ENCODE measurements at regions not wholly inside any gene's neighbourhood (a gene's known extent, or its start where the extent isn't known, plus 50 kb on each side); places are given as distances from the start of the nearest gene placed in this dataset.

DNA sequence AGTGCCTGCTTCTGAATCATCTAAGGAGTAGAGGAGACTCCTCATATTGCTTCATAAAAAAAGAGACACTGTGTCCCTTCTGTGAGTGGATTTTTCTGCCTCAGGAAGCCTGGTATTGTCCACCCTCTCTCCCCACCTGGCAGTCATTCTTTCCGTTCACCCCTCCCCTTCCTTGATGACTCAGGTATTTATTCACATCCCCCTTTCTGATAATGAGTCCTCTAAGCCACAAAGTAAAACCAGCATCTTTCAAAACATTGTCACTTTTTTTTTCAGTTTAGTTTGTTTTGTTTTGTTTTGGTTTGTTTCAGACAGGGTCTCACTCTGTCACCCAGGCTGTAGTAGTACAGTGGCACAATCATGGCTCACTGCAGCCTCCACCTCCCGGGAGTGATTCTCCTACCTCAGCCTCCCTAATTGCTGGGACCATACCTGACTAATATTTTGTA, 65.2 kb upstream of the UBE2E1 start:
- Histone ChIP-seq H3K4me3 (ENCODE audit: low read length) (no peak overlapping the region), H3K9me3 (ENCODE audit: low read depth, low read length) (no peaks in the 10 kb centered on the region), H3K4me1 (ENCODE audit: insufficient read depth, low read length) (peaks cover 17% of the 10 kb centered on the region), H3K27me3 (ENCODE audit: insufficient read depth, low read length) (no peaks in the 10 kb centered on the region)

DNA sequence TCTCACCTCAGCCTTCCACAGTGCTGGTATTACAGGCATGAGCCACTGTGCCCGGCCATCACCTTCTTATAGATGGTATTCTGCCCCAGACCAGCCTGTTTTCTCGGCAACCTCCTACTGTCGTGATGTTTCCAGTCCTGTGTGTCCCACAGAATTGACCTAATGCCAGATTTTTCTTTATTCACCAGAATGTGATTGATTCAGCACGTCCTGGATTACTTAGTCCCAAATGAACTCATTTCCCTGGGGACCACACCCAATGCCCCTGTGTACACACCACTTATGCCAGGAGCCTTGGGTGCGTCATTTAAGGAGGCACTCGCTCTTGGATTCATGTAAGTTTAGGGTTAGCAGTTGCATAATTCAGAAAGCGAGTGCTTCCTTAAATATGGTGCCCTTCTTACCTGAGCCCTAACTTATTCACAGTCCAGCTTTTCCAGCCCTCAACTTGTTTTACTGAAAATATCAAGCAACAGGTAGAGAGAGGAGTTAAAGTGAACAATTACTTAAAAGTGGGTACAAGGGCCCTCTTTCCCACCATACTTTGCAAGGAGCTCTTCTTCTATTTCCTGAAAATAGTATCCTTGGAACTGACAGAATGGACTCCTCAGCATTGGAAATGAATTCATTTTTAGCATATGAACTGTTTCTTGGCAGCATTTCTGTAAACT, 64.6 kb upstream of the UBE2E1 start:
- Histone ChIP-seq H3K4me3 (ENCODE audit: low read length) (no peak overlapping the region), H3K4me1 (ENCODE audit: insufficient read depth, low read length) (peaks cover 24% of the 10 kb centered on the region), H3K27me3 (ENCODE audit: insufficient read depth, low read length) (no peaks in the 10 kb centered on the region), H3K9me3 (ENCODE audit: low read depth, low read length) (no peaks in the 10 kb centered on the region)

DNA sequence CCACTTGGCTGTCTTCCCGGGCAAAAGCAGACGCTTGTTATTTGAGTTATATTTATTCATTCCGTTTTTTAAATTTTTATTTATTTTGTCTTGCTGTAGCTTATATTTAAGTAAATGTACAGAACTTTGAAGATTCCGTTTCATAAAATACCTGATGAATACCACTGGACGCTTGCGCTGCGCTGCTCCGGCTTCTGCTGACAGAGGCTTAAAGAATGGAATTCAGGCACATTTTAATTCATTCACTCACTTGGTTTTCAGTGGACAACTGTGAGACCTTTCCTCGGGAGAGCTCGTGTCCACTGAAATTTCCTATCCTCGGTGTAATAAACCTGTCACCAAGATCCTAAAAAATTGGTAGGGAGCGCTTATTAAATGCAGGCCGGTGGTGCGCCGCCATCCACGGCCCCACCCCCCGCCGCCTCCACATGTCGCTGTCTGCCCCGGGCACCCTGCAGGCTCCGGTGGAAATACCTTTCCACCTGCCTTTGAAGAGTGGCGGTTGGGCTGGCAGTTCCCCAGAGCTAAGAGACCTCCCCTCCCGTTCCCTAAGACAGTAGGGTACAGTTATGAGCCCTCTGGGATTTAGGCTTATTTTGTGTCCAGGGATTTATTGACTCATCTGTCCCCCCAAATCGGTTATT, 62.5 kb upstream of the UBE2E1 start:
- Histone ChIP-seq H3K4me3 (ENCODE audit: low read length) (no peak overlapping the region), H3K9me3 (ENCODE audit: low read depth, low read length) (no peaks in the 10 kb centered on the region), H3K4me1 (ENCODE audit: insufficient read depth, low read length) (peaks cover 43% of the 10 kb centered on the region), H3K27me3 (ENCODE audit: insufficient read depth, low read length) (no peaks in the 10 kb centered on the region)

DNA sequence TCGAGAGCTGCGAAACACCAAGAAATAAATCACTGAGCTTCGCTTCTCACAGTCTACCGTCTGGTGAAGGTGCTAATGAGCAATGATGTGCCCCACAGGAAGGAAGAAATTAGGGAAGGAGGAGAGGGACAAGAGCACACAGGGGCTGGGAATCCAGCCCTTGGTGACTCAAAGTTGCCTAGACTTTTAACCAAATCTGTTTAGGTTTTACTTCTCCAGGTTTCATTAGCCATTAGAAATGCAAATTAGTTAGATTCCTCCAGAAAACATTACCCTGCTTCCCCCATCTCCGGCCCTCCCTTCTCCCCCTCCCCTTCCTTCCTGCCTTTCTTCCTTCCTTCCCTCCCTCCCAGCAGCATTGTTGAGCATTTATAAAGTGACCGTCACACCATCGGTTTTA, 59.3 kb upstream of the UBE2E1 start:
- H3K9me3 ChIP-seq (ENCODE audit: low read depth, low read length): no peaks in the 10 kb centered on the region
- no peak overlapping the region for H3K4me3 ChIP-seq (ENCODE audit: low read length)
- H3K27me3 ChIP-seq (ENCODE audit: insufficient read depth, low read length): no peaks in the 10 kb centered on the region
- H3K4me1 ChIP-seq (ENCODE audit: insufficient read depth, low read length): peaks cover 54% of the 10 kb centered on the region

DNA sequence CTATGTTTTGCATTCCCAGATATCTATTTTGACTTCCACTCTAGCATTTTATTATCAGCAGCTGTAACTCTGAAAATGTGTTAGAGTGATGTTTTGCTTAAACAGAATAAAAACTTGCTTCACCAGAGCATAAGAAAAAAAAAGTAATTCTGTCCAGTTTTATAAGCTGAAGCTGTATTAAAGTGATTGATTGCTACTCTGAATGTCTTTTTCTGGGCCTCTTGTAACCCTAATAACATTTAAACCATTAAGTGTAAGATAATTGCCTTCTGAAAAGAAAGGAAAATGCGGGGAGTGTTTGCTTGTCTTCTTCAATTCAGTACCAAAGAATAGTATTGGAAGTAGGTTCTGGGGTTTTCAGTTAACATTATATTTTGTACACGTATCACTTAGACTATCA, 57.9 kb upstream of the UBE2E1 start:
- H3K4me3 ChIP-seq (ENCODE audit: low read length): no peak overlapping the region
- no peaks in the 10 kb centered on the region for H3K27me3 ChIP-seq (ENCODE audit: insufficient read depth, low read length)
- H3K9me3 ChIP-seq (ENCODE audit: low read depth, low read length): no peaks in the 10 kb centered on the region
- peaks cover 54% of the 10 kb centered on the region for H3K4me1 ChIP-seq (ENCODE audit: insufficient read depth, low read length)

DNA sequence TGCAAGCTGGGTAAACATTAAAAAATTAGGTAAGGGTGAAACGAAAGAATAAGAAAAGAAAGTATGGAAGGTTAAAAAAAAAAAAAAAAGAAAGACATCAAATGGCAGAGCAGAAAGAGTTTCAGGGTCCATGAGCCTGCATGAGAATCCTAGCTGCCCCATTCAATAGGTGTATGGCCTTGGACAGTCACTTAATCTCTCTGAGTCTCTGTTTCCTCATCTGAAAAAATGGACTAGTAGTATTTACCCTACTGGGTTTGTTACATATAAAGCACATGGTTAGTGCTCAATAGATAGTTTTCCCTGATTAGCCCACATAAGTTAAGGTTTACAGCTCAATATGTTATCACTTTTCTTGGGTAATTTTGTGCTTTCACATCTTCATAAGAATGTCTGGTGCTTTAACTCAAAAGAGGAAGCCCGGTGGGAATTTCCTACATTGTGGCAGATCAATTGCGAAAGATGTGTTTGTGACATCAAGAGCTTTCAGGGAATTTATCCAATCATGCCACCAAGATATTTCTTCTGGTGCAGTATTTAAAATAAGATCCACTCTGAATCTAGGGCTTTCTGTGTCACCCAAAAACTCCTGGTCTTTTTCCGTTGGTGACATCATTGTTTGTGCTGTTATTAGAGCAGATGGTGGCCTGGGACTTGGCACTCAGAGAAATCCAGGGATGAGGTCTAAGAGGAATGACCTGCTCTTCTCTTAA, 57.2 kb upstream of the UBE2E1 start:
- Histone ChIP-seq H3K4me3 (ENCODE audit: low read length) (no peak overlapping the region), H3K4me1 (ENCODE audit: insufficient read depth, low read length) (peaks cover 54% of the 10 kb centered on the region), H3K9me3 (ENCODE audit: low read depth, low read length) (no peaks in the 10 kb centered on the region), H3K27me3 (ENCODE audit: insufficient read depth, low read length) (no peaks in the 10 kb centered on the region)

DNA sequence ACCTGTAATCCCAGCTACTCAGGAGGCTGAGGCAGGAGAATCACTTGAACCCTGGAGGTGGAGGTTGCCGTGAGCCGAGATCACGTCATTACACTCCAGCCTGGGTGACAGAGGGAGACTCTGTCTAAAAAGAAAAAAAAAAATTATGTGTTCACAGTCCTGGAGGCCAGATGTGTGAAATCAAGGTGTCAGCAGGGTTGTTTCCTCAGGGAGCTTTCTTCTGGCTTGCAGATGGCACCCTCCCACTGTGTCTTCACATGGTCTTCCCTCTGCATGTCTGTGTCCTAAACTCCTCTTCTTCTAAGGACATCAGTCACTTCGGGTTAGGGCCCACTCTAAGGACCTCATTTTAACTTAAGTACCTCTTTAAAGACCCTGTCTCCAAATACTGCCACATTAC, 56.1 kb upstream of the UBE2E1 start:
- peaks cover 54% of the 10 kb centered on the region for H3K4me1 ChIP-seq (ENCODE audit: insufficient read depth, low read length)
- H3K9me3 ChIP-seq (ENCODE audit: low read depth, low read length): no peaks in the 10 kb centered on the region
- no peaks in the 10 kb centered on the region for H3K27me3 ChIP-seq (ENCODE audit: insufficient read depth, low read length)
- no peak overlapping the region for H3K4me3 ChIP-seq (ENCODE audit: low read length)

DNA sequence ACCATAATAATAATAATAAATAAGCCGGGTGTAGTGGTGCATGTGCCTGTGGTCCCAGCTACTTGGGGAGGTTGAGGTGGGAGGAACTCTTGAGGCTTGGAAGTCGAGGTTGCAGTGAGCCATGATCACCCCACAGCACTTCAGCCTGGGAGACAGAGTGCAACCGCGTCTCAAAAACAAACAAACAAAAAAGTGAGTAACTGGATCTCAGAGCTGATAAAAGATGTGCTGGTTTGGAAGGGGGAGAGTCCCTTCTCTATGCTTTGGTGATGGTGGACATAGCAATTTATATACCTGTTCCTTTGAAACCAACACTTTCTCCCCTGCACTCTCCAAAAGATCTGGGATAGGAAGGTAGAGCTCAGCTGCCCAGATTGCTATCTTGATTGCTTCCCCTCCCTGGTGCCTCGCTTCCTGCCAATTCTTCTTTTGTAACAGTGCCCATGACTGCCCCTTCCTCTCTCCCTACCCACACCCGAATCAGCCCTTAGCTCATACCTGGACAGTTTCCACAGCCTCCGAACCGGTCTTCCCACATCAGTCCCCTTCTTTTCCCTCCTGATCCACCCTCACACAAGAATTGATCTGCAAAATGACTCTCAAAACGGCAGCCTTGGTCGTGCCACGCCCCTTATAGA, 55.1 kb upstream of the UBE2E1 start:
- Histone ChIP-seq H3K27me3 (ENCODE audit: insufficient read depth, low read length) (no peaks in the 10 kb centered on the region), H3K9me3 (ENCODE audit: low read depth, low read length) (no peaks in the 10 kb centered on the region), H3K4me1 (ENCODE audit: insufficient read depth, low read length) (peaks cover 51% of the 10 kb centered on the region), H3K4me3 (ENCODE audit: low read length) (no peak overlapping the region)

DNA sequence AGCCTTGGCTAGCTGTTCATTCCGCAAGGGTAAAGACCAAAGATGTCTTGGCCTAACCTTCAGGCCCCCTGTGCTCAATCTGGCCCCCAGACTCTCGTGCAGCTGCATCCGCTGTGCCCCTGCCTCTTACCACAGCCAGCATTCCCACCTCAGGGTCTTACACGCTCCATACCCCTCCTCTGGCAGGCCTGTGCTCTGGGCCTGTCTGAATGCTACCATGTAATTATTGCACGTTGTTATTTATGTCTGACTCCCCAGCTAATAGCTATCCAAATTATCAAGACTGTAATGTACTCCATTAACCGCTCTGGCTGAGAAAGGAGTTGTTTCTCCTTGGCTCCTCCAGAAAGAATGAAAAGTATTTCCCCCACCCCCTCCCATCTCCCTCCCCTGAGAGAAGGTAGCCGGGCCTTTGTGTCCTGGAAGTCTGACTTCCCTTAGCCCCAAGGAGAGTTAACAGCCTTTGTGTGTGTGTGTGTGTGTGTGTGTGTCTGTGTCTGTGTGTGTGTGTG, 54.5 kb upstream of the UBE2E1 start:
- peaks cover 45% of the 10 kb centered on the region for H3K4me1 ChIP-seq (ENCODE audit: insufficient read depth, low read length)
- no peak overlapping the region for H3K4me3 ChIP-seq (ENCODE audit: low read length)
- H3K27me3 ChIP-seq (ENCODE audit: insufficient read depth, low read length): no peaks in the 10 kb centered on the region
- H3K9me3 ChIP-seq (ENCODE audit: low read depth, low read length): no peaks in the 10 kb centered on the region

DNA sequence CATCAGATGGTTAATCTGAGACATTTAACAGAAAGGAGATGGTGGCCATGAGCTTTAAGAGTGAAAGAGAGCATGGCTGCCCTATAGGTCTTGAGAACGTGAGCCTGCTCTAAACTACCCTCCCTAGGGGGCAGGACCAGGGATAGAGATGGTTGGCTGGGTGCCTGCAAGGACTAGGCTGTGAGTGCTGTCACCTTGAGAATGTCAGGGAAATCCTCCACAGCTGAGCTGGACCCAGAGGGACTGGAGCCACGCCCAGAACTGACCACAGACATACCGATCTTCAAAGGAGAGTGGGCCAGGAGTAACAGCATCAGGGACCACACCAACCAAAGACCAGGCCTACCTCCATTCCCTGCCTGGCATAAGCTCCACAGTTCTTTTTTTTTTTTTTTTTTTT, 53.6 kb upstream of the UBE2E1 start:
- peaks cover 38% of the 10 kb centered on the region for H3K4me1 ChIP-seq (ENCODE audit: insufficient read depth, low read length)
- no peaks in the 10 kb centered on the region for H3K9me3 ChIP-seq (ENCODE audit: low read depth, low read length)

DNA sequence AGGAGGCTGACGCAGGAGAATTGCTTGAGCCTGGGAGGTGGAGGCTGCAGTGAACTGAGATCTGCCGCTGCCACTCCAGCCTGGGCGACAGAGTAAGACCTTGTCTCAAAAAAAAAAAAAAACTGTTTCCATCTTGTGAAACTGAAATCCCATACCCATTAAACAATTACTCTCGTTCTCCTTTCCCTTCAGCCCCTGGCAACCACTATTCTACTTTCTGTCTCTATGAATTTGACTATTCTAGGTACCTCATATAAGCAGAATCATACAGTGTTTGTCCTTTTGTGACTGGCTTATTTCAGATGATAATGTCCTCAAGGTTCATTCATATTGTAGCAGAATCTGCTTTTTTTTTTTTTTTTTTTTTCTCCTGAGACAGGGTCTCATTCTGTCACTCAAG, 51.5 kb upstream of the UBE2E1 start:
- Histone ChIP-seq H3K27me3 (ENCODE audit: insufficient read depth, low read length) (no peaks in the 10 kb centered on the region), H3K4me3 (ENCODE audit: low read length) (no peak overlapping the region), H3K9me3 (ENCODE audit: low read depth, low read length) (no peaks in the 10 kb centered on the region), H3K4me1 (ENCODE audit: insufficient read depth, low read length) (peaks cover 19% of the 10 kb centered on the region)

More for the DNA sequence above, 53.6 kb upstream of the UBE2E1 start:
- H3K4me3 ChIP-seq (ENCODE audit: low read length): no peak overlapping the region
- H3K27me3 ChIP-seq (ENCODE audit: insufficient read depth, low read length): no peaks in the 10 kb centered on the region
